ENCODE measurements at regions not wholly inside any gene's neighbourhood (a gene's known extent, or its start where the extent isn't known, plus 50 kb on each side); places are given as distances from the start of the nearest gene placed in this dataset.

DNA sequence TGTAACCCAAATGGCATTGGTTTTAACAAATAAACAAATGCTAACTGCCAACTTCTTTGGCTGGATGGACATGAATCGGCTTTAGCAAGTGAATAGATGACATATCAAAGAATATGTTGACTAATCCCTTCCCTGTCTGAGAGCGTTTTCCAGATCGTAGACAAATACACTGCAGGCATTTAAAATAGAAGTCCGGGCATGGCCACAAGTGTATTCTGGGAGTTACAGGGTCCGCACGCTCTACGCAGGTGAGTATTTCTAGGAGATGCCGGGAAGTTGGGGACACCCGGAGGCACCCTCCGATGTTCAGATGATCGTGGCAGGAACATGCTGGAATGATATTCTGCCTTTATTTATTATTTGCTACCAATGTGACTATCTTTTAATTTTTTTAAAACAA, 53.2 kb upstream of the ZNF536 start:
- TF ChIP-seq, protein P1, sequence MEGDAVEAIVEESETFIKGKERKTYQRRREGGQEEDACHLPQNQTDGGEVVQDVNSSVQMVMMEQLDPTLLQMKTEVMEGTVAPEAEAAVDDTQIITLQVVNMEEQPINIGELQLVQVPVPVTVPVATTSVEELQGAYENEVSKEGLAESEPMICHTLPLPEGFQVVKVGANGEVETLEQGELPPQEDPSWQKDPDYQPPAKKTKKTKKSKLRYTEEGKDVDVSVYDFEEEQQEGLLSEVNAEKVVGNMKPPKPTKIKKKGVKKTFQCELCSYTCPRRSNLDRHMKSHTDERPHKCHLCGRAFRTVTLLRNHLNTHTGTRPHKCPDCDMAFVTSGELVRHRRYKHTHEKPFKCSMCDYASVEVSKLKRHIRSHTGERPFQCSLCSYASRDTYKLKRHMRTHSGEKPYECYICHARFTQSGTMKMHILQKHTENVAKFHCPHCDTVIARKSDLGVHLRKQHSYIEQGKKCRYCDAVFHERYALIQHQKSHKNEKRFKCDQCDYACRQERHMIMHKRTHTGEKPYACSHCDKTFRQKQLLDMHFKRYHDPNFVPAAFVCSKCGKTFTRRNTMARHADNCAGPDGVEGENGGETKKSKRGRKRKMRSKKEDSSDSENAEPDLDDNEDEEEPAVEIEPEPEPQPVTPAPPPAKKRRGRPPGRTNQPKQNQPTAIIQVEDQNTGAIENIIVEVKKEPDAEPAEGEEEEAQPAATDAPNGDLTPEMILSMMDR (IDR thresholded peaks at IDR 0.05): no peak
- no peak for TF ChIP-seq POLR2A (IDR thresholded peaks at IDR 0.05; ENCODE audit: low read length)
- TF ChIP-seq, protein P2, sequence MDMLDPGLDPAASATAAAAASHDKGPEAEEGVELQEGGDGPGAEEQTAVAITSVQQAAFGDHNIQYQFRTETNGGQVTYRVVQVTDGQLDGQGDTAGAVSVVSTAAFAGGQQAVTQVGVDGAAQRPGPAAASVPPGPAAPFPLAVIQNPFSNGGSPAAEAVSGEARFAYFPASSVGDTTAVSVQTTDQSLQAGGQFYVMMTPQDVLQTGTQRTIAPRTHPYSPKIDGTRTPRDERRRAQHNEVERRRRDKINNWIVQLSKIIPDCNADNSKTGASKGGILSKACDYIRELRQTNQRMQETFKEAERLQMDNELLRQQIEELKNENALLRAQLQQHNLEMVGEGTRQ (IDR thresholded peaks at IDR 0.05): no peak
- TF ChIP-seq, protein P3, sequence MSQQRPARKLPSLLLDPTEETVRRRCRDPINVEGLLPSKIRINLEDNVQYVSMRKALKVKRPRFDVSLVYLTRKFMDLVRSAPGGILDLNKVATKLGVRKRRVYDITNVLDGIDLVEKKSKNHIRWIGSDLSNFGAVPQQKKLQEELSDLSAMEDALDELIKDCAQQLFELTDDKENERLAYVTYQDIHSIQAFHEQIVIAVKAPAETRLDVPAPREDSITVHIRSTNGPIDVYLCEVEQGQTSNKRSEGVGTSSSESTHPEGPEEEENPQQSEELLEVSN (IDR thresholded peaks at IDR 0.05; ENCODE audit: borderline replicate concordance, low read depth): no peak
- TF ChIP-seq, protein P4, sequence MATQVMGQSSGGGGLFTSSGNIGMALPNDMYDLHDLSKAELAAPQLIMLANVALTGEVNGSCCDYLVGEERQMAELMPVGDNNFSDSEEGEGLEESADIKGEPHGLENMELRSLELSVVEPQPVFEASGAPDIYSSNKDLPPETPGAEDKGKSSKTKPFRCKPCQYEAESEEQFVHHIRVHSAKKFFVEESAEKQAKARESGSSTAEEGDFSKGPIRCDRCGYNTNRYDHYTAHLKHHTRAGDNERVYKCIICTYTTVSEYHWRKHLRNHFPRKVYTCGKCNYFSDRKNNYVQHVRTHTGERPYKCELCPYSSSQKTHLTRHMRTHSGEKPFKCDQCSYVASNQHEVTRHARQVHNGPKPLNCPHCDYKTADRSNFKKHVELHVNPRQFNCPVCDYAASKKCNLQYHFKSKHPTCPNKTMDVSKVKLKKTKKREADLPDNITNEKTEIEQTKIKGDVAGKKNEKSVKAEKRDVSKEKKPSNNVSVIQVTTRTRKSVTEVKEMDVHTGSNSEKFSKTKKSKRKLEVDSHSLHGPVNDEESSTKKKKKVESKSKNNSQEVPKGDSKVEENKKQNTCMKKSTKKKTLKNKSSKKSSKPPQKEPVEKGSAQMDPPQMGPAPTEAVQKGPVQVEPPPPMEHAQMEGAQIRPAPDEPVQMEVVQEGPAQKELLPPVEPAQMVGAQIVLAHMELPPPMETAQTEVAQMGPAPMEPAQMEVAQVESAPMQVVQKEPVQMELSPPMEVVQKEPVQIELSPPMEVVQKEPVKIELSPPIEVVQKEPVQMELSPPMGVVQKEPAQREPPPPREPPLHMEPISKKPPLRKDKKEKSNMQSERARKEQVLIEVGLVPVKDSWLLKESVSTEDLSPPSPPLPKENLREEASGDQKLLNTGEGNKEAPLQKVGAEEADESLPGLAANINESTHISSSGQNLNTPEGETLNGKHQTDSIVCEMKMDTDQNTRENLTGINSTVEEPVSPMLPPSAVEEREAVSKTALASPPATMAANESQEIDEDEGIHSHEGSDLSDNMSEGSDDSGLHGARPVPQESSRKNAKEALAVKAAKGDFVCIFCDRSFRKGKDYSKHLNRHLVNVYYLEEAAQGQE (IDR thresholded peaks at IDR 0.05): no peak
- TF ChIP-seq, protein P5, sequence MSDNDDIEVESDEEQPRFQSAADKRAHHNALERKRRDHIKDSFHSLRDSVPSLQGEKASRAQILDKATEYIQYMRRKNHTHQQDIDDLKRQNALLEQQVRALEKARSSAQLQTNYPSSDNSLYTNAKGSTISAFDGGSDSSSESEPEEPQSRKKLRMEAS (IDR thresholded peaks at IDR 0.05): no peak
- TF ChIP-seq RCOR1 (IDR thresholded peaks at IDR 0.05; ENCODE audit: low read depth, low read length): no peak
- no peak for TF ChIP-seq NR3C1 (IDR thresholded peaks at IDR 0.05)

All from A549 (cell line).